ENCODE measurements at regions not wholly inside any gene's neighbourhood (a gene's known extent, or its start where the extent isn't known, plus 50 kb on each side); places are given as distances from the start of the nearest gene placed in this dataset.

GRCh38 chr12:111076199-111076598 is 155.8 kb upstream of the MYL2 start:
- no peak for DNase-seq (ENCODE audit: low read depth)
- no peak overlapping the region for H3K4me3 ChIP-seq (ENCODE audit: low read depth, low read length)
- in situ Hi-C loops (cut with HindIII; ENCODE audit: low sequenced_read_pairs) = no loop called here
- TF ChIP-seq CTCF (IDR thresholded peaks at IDR 0.05; ENCODE audit: low read depth, low read length, missing control alignments) = no peak

- no peak overlapping the region for H3K4me3 ChIP-seq (ENCODE audit: low read depth, low read length)
- no peak for DNase-seq (ENCODE audit: low read depth)
- in situ Hi-C loops (cut with HindIII; ENCODE audit: low sequenced_read_pairs) = no loop called here
- TF ChIP-seq CTCF (IDR thresholded peaks at IDR 0.05; ENCODE audit: low read depth, low read length, missing control alignments) = no peak
Observed at GRCh38 chr12:111074965-111075364, 154.6 kb upstream of the MYL2 start.

- no peak for DNase-seq (ENCODE audit: low read depth)
- no peak for TF ChIP-seq CTCF (IDR thresholded peaks at IDR 0.05; ENCODE audit: low read depth, low read length, missing control alignments)
- in situ Hi-C loops (cut with HindIII; ENCODE audit: low sequenced_read_pairs) = no loop called here
- H3K4me3 ChIP-seq (ENCODE audit: low read depth, low read length) = no peak overlapping the region
Observed at GRCh38 chr12:111074559-111074958, 154.2 kb upstream of the MYL2 start.

GRCh38 chr12:111073370-111073769 is 153.0 kb upstream of the MYL2 start:
- DNase-seq (ENCODE audit: low read depth) = no peak
- in situ Hi-C loops (cut with HindIII; ENCODE audit: low sequenced_read_pairs) = no loop called here
- no peak overlapping the region for H3K4me3 ChIP-seq (ENCODE audit: low read depth, low read length)
- TF ChIP-seq CTCF (IDR thresholded peaks at IDR 0.05; ENCODE audit: low read depth, low read length, missing control alignments) = no peak

- H3K4me3 ChIP-seq (ENCODE audit: low read depth, low read length) = no peak overlapping the region
- DNase-seq (ENCODE audit: low read depth) = no peak
- in situ Hi-C loops (cut with HindIII; ENCODE audit: low sequenced_read_pairs) = no loop called here
- no peak for TF ChIP-seq CTCF (IDR thresholded peaks at IDR 0.05; ENCODE audit: low read depth, low read length, missing control alignments)
Observed at GRCh38 chr12:111072299-111072698, 151.9 kb upstream of the MYL2 start.

- no peak overlapping the region for H3K4me3 ChIP-seq (ENCODE audit: low read depth, low read length)
- in situ Hi-C loops (cut with HindIII; ENCODE audit: low sequenced_read_pairs) = no loop called here
- no peak for TF ChIP-seq CTCF (IDR thresholded peaks at IDR 0.05; ENCODE audit: low read depth, low read length, missing control alignments)
- no peak for DNase-seq (ENCODE audit: low read depth)
Observed at GRCh38 chr12:111069886-111070285, 149.5 kb upstream of the MYL2 start.

- no peak overlapping the region for H3K4me3 ChIP-seq (ENCODE audit: low read depth, low read length)
- in situ Hi-C loops (cut with HindIII; ENCODE audit: low sequenced_read_pairs) = no loop called here
- TF ChIP-seq CTCF (IDR thresholded peaks at IDR 0.05; ENCODE audit: low read depth, low read length, missing control alignments) = no peak
- DNase-seq (ENCODE audit: low read depth) = no peak
Observed at GRCh38 chr12:111068290-111068689, 147.9 kb upstream of the MYL2 start.

Measured in astrocyte of the cerebellum (primary cell).